SU-DHL-6 (cell line): ENCODE measurements at regions not wholly inside any gene's neighbourhood (a gene's known extent, or its start where the extent isn't known, plus 50 kb on each side); places are given as distances from the start of the nearest gene placed in this dataset.

ENCODE experiments used
- H2AFZ ChIP-seq: fragments of 200-600 bp; sonication (generic); 2 replicates; pipeline ENCODE4 v1.6.1; 2014; ENCODE audit warnings: low read depth, mild to moderate bottlenecking, moderate library complexity, mixed read lengths, antibody characterized with exemption, low read length; ENCODE audit not compliant: severe bottlenecking
- H3F3A ChIP-seq: fragments of 200-600 bp; shearing (Covaris generic); 2 replicates; pipeline ENCODE4 v1.6.0; 2016; ENCODE audit warnings: antibody characterized with exemption, mild to moderate bottlenecking; ENCODE audit not compliant: insufficient read depth
- H3K27ac ChIP-seq: fragments of 200-600 bp; sonication (generic); 2 replicates; pipeline ENCODE4 v1.5.1; 2016; ENCODE audit warnings: low read depth, mild to moderate bottlenecking, low read length, moderate library complexity, mixed read lengths
- H3K27me3 ChIP-seq: fragments of 200-600 bp; sonication (generic), shearing (Covaris generic); 2 replicates; pipeline ENCODE4 v1.6.0; 2014; ENCODE audit warnings: mild to moderate bottlenecking, low read length
- H3K36me3 ChIP-seq: fragments of 200-600 bp; sonication (generic); 2 replicates; pipeline ENCODE4 v1.6.1; 2014; ENCODE audit warnings: mild to moderate bottlenecking, low read length, mixed read lengths
- H3K4me2 ChIP-seq: fragments of 300-600, 200-600 bp; shearing (Covaris generic), sonication (generic); 2 replicates; pipeline ENCODE4 v1.6.0; 2014; ENCODE audit warnings: low read length, low read depth, mild to moderate bottlenecking; ENCODE audit not compliant: poor library complexity, severe bottlenecking
- H3K4me3 ChIP-seq: fragments of 200-600 bp; sonication (generic); 2 replicates; pipeline ENCODE4 v1.5.1; 2014; ENCODE audit warnings: antibody characterized with exemption, low read length, mild to moderate bottlenecking, mixed read lengths; ENCODE audit not compliant: insufficient read depth, poor library complexity, severe bottlenecking
- H3K79me2 ChIP-seq: fragments of 200-600 bp; sonication (generic); 2 replicates; pipeline ENCODE4 v1.6.1; 2014; ENCODE audit warnings: mild to moderate bottlenecking, low read length, moderate library complexity; ENCODE audit not compliant: insufficient read depth
- H3K9ac ChIP-seq: fragments of 200-600 bp; sonication (generic); 2 replicates; pipeline ENCODE4 v1.7.0; 2014; ENCODE audit warnings: mild to moderate bottlenecking, low read length
- H3K9me2 ChIP-seq: fragments of 200-600 bp; sonication (generic); replicated peaks from 2 replicates; pipeline ENCODE4 v1.6.1; 2014; ENCODE audit warnings: low read length; ENCODE audit not compliant: insufficient read depth
- H3K9me3 ChIP-seq: fragments of 200-600 bp; sonication (generic); 2 replicates; pipeline ENCODE4 v1.6.1; 2014; ENCODE audit warnings: low read length, mixed read lengths; ENCODE audit not compliant: insufficient read depth
- H4K20me1 ChIP-seq: fragments of 200-600 bp; sonication (generic); 2 replicates; pipeline ENCODE4 v1.6.1; 2014; ENCODE audit warnings: low read depth, mild to moderate bottlenecking, antibody characterized with exemption, low read length, moderate library complexity, mixed read lengths
- EZH2phosphoT487 ChIP-seq: fragments of 200-600 bp; sonication (generic), shearing (Covaris generic); conservative IDR thresholded peaks from 2 replicates; pipeline ENCODE4 v1.6.1; 2018; ENCODE audit warnings: mild to moderate bottlenecking, antibody characterized with exemption, low read length, moderate library complexity, mixed read lengths
- TF ChIP-seq, protein P1 (sequence below): fragments of 200-600 bp; sonication (generic); IDR thresholded peaks from one replicate; pipeline ENCODE4 v1.5.1; 2017; ENCODE audit warnings: antibody characterized with exemption, mild to moderate bottlenecking, low read length, moderate library complexity; ENCODE audit not compliant: insufficient read depth, poor library complexity, severe bottlenecking

DNA sequence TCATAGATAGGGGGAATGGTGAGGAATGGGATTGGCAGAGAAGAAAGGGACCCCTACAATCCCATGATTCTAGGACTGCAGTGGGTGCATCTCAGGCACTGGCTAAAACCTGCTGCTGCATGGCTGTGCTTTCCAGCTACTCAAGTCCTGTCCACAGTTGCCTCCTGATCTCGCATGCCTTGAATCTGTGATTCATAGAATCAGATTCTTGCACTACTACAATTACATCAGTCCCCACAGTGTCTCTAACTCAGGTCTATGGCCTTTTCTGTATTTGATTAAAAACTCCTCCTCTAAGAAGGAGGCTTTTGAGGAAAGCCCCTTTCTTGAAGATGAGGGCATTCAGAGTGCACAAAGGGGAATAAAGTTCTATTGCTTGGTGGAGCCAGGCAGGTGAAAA is 117.4 kb downstream of the LRATD1 start:
- peaks cover 4% of the 10 kb centered on the region; the same call in 1 of the 2 replicates for H3K9me3 ChIP-seq
- no peaks in the 10 kb centered on the region for H3F3A ChIP-seq
- TF ChIP-seq, protein P1, sequence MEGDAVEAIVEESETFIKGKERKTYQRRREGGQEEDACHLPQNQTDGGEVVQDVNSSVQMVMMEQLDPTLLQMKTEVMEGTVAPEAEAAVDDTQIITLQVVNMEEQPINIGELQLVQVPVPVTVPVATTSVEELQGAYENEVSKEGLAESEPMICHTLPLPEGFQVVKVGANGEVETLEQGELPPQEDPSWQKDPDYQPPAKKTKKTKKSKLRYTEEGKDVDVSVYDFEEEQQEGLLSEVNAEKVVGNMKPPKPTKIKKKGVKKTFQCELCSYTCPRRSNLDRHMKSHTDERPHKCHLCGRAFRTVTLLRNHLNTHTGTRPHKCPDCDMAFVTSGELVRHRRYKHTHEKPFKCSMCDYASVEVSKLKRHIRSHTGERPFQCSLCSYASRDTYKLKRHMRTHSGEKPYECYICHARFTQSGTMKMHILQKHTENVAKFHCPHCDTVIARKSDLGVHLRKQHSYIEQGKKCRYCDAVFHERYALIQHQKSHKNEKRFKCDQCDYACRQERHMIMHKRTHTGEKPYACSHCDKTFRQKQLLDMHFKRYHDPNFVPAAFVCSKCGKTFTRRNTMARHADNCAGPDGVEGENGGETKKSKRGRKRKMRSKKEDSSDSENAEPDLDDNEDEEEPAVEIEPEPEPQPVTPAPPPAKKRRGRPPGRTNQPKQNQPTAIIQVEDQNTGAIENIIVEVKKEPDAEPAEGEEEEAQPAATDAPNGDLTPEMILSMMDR, result no peak
- TF ChIP-seq EZH2phosphoT487, result no peak

DNA sequence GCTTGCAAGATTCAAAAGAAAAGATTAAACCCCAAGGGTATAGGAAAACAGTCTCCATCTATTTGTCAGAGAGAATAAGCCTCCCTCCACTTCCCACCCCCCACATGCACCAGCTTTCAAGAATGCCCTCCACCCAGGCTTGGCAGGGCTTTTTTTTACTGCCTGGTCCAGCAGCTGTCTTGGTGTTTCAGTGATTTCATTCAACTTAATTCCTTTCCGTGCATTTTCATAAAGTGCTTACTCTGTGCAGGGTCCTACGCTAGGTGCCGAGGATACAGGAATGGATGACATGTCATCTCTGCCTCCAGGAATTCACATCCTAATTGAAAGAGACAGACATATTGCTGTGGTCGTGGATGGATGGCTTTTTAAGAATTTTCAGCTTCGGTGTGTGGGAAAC is 117.9 kb downstream of the LRATD1 start:
- Histone ChIP-seq H3K9me2 (no peaks in the 10 kb centered on the region; the same call in 1 of the 2 replicates), H3K36me3 (no peaks in the 10 kb centered on the region), H3F3A (no peaks in the 10 kb centered on the region), H3K27ac (no peak overlapping the region), H3K27me3 (no peaks in the 10 kb centered on the region), H4K20me1 (no peaks in the 10 kb centered on the region), H3K79me2 (no peaks in the 10 kb centered on the region), H3K9ac (no peak overlapping the region), H3K4me2 (no peak overlapping the region), H3K9me3 (peaks cover 4% of the 10 kb centered on the region; the same call in 1 of the 2 replicates), H3K4me3 (no peak overlapping the region), H2AFZ (no peak overlapping the region)
- TF ChIP-seq, protein P1, result no peak
- TF ChIP-seq EZH2phosphoT487, result no peak

More for the DNA sequence above, 117.4 kb downstream of the LRATD1 start:
- Histone ChIP-seq H3K36me3 (no peaks in the 10 kb centered on the region), H3K4me2 (no peak overlapping the region), H4K20me1 (no peaks in the 10 kb centered on the region), H3K9me2 (no peaks in the 10 kb centered on the region; the same call in 1 of the 2 replicates), H2AFZ (no peak overlapping the region), H3K27ac (no peak overlapping the region), H3K27me3 (no peaks in the 10 kb centered on the region), H3K9ac (no peak overlapping the region), H3K79me2 (no peaks in the 10 kb centered on the region), H3K4me3 (no peak overlapping the region)

DNA sequence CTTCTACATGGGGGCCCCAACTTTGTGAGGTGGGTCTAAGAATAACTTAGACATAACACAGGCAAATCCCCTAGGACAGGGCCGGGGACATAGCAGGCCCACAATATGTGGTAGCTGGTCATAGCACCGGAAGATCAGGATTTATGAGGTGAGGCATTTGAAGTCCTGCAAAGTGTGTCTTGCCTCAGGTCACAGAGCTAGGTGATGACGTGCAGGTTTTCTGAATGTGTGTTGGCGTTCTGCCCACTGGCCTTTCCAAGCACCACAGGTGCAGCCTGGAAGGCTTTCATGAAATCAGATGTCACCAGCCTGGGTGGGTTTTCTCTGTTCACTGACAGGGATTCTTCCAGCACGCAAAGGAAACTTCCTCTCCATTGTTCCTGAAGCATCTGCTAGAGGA is 119.1 kb downstream of the LRATD1 start:
- Histone ChIP-seq H3F3A (no peaks in the 10 kb centered on the region), H3K9me2 (no peaks in the 10 kb centered on the region), H3K27me3 (no peaks in the 10 kb centered on the region), H3K4me3 (no peak overlapping the region), H3K9ac (no peak overlapping the region), H3K27ac (no peak overlapping the region), H3K4me2 (no peak overlapping the region), H3K36me3 (no peaks in the 10 kb centered on the region), H2AFZ (no peak overlapping the region), H3K79me2 (no peaks in the 10 kb centered on the region), H3K9me3 (peaks cover 4% of the 10 kb centered on the region; the same call in 1 of the 2 replicates), H4K20me1 (no peaks in the 10 kb centered on the region)
- TF ChIP-seq EZH2phosphoT487, result no peak
- TF ChIP-seq, protein P1, result no peak

DNA sequence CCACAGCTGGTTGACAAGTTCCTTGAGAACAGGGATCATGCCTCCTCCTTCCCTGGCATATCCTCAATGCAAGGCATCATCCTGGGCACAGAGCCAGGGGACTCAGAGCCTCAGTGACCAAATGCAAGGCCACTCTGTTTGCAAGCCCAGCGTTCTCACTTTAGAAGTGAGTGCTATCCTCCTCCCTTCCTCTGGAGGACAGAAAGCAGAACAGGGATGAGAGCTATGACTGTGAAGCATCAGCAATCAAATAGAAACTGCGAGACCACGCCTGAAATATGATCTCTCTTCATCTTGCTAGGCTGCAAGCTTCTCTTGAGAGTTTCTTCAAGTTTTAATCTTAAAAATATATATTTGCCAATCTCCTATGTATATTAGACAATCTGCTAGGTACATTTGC is 119.8 kb downstream of the LRATD1 start:
- Histone ChIP-seq H3K79me2 (no peaks in the 10 kb centered on the region), H3K4me3 (no peak overlapping the region), H2AFZ (no peak overlapping the region), H3K36me3 (no peaks in the 10 kb centered on the region), H3K9me3 (peaks cover 4% of the 10 kb centered on the region; the same call in 1 of the 2 replicates), H3K27ac (no peak overlapping the region), H4K20me1 (no peaks in the 10 kb centered on the region), H3K9ac (no peak overlapping the region), H3K27me3 (no peaks in the 10 kb centered on the region), H3K9me2 (no peaks in the 10 kb centered on the region), H3F3A (no peaks in the 10 kb centered on the region), H3K4me2 (no peak overlapping the region)
- TF ChIP-seq, protein P1, result no peak
- no peak for TF ChIP-seq EZH2phosphoT487
